WTC11 (cell line): ENCODE measurements at regions not wholly inside any gene's neighbourhood (a gene's known extent, or its start where the extent isn't known, plus 50 kb on each side); places are given as distances from the start of the nearest gene placed in this dataset.

ENCODE experiments used
- FOXP1 ChIP-seq: sonication (generic); formaldehyde crosslinking; IDR thresholded peaks from 2 replicates; pipeline ENCODE4 v1.8.0; 2022; ENCODE audit warnings: missing genetic modification reagents, mild to moderate bottlenecking, moderate library complexity, borderline replicate concordance
- NR2C2 ChIP-seq: sonication (generic); formaldehyde crosslinking; IDR thresholded peaks from 2 replicates; pipeline ENCODE4 v1.8.0; 2022; ENCODE audit warnings: mild to moderate bottlenecking, missing genetic modification reagents
- ZNF232 ChIP-seq: sonication (generic); formaldehyde crosslinking; IDR thresholded peaks from 2 replicates; pipeline ENCODE4 v1.8.0; 2022; ENCODE audit warnings: mild to moderate bottlenecking, missing genetic modification reagents
- ZNF423 ChIP-seq: fragments of 250-450 bp; sonication (Bioruptor Pico); IDR thresholded peaks from 2 replicates; pipeline ENCODE4 v2.1.2; 2022; ENCODE audit warnings: mild to moderate bottlenecking, moderate library complexity
- TF ChIP-seq, protein P1 (sequence below): sonication (generic); formaldehyde crosslinking; IDR thresholded peaks from 2 replicates; pipeline ENCODE4 v1.8.0; 2022; ENCODE audit warnings: mild to moderate bottlenecking, missing genetic modification reagents
- TF ChIP-seq, protein P2 (sequence below): fragments of 200-600 bp; IDR thresholded peaks from 2 replicates; pipeline ENCODE4 v1.8.0; 2022; ENCODE audit warnings: antibody characterized with exemption
- TF ChIP-seq, protein P3 (sequence below): sonication (generic); formaldehyde crosslinking; IDR thresholded peaks from 2 replicates; pipeline ENCODE4 v1.8.1; 2022; ENCODE audit warnings: low read depth, mild to moderate bottlenecking, moderate library complexity, missing genetic modification reagents, borderline replicate concordance

DNA sequence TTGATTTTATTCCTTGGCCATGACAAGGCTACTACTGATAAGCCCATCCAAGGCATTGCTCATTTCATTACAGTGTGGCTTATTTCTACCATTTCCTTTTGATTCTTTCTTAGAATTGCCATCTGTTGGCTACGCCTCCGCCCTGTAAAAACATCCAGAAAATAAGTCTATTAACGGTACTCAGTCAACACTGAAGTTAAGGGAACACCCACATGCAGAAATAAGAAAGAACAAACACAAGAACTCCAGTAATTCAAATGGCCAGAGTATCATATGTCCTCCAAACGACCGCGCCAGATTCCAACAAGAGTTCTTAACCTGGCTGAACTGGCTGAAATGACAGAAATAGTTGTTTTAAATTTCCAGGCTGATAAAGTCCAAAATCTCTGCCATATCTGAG, 90.3 kb downstream of the CXXC4 start:
- no peak for TF ChIP-seq NR2C2 (CRISPR knock-in tag)
- TF ChIP-seq, protein P1, sequence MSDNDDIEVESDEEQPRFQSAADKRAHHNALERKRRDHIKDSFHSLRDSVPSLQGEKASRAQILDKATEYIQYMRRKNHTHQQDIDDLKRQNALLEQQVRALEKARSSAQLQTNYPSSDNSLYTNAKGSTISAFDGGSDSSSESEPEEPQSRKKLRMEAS (CRISPR knock-in tag) = no peak
- TF ChIP-seq, protein P2, sequence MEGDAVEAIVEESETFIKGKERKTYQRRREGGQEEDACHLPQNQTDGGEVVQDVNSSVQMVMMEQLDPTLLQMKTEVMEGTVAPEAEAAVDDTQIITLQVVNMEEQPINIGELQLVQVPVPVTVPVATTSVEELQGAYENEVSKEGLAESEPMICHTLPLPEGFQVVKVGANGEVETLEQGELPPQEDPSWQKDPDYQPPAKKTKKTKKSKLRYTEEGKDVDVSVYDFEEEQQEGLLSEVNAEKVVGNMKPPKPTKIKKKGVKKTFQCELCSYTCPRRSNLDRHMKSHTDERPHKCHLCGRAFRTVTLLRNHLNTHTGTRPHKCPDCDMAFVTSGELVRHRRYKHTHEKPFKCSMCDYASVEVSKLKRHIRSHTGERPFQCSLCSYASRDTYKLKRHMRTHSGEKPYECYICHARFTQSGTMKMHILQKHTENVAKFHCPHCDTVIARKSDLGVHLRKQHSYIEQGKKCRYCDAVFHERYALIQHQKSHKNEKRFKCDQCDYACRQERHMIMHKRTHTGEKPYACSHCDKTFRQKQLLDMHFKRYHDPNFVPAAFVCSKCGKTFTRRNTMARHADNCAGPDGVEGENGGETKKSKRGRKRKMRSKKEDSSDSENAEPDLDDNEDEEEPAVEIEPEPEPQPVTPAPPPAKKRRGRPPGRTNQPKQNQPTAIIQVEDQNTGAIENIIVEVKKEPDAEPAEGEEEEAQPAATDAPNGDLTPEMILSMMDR = no peak
- no peak for TF ChIP-seq ZNF423 (CRISPR knock-in tag)
- TF ChIP-seq, protein P3, sequence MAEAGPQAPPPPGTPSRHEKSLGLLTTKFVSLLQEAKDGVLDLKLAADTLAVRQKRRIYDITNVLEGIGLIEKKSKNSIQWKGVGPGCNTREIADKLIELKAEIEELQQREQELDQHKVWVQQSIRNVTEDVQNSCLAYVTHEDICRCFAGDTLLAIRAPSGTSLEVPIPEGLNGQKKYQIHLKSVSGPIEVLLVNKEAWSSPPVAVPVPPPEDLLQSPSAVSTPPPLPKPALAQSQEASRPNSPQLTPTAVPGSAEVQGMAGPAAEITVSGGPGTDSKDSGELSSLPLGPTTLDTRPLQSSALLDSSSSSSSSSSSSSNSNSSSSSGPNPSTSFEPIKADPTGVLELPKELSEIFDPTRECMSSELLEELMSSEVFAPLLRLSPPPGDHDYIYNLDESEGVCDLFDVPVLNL = no peak
- no peak for TF ChIP-seq ZNF232 (CRISPR knock-in tag)
- TF ChIP-seq FOXP1 (CRISPR knock-in tag) = no peak
